GM12878 (cell line): ENCODE measurements at regions not wholly inside any gene's neighbourhood (a gene's known extent, or its start where the extent isn't known, plus 50 kb on each side); places are given as distances from the start of the nearest gene placed in this dataset.
"Not testable (repeated sequence)": the region's sequence is repeated elsewhere in the genome, so short reads cannot be mapped to it uniquely, and the experiment has no call there.

Experiments
- ATAC-seq: fragments of 200-7000 bp; cut with Tn5 transposase; 3 replicates; pipeline ENCODE4 v1.9.1; 2020; ENCODE audit warnings: mild to moderate bottlenecking, moderate library complexity
- BruUV-seq: library from RNA; stranded (reverse); fragments of 400-500 nt; replicated peaks from 2 replicates; lab custom pipeline; 2021; lab: Mats Ljungman, UMichigan
- CTCF ChIA-PET: fragments of 300-600 bp; sonication (Branson Sonifier 250); formaldehyde crosslinking; extraction: SDS; loops from one replicate; lab custom pipeline; 2021; ENCODE audit warnings: inconsistent platforms; lab: Yijun Ruan, JAX
- POLR2A ChIA-PET: fragments of 350-600 bp; formaldehyde crosslinking; extraction: SDS; loops from one replicate; lab custom pipeline; 2021; ENCODE audit warnings: inconsistent platforms; lab: Charles Lee
- RAD21 ChIA-PET: fragments of 300-600 bp; sonication (Branson Sonifier 250); formaldehyde crosslinking; loops from one replicate; lab custom pipeline; 2023; ENCODE audit warnings: antibody characterized with exemption; ENCODE audit not compliant: unreplicated experiment; lab: Charles Lee
- SMC1A ChIA-PET: fragments of 300-600 bp; sonication (Branson Sonifier 250); formaldehyde crosslinking; loops from one replicate; lab custom pipeline; 2023; ENCODE audit not compliant: unreplicated experiment, uncharacterized antibody; lab: Charles Lee
- DNase-seq: peaks from one replicate; pipeline ENCODE4 v3.0.0-alpha.2; 2011; ENCODE audit warnings: low read depth, low spot score
- FAIRE-seq: peaks from 3 replicates; lab custom pipeline; 2011; peaks lifted over from hg19 to GRCh38; lab: Jason Lieb, UNC
- H2AFZ ChIP-seq: 2 replicates; pipeline ENCODE4 v1.6.0; 2011; ENCODE audit warnings: low read depth, low read length, control low read depth; ENCODE audit not compliant: control insufficient read depth
- H3K27ac ChIP-seq: 2 replicates; pipeline ENCODE4 v1.5.1; 2011; ENCODE audit warnings: control low read depth; ENCODE audit not compliant: control insufficient read depth, insufficient read depth
- H3K27me3 ChIP-seq, 2 experiments: replicated peaks in 1 of 2; 2 replicates each; pipeline versions ENCODE4 v1.6.0 to v1.6.1; 2011; ENCODE audit warnings: low read length in 1 of 2; ENCODE audit not compliant: control insufficient read depth in 2 of 2, insufficient read depth in 2 of 2
- H3K36me3 ChIP-seq, 2 experiments: 2 replicates each; pipeline ENCODE4 v1.5.1; 2011; ENCODE audit warnings: low read length in 1 of 2; ENCODE audit not compliant: control insufficient read depth in 2 of 2, insufficient read depth in 2 of 2
- H3K4me1 ChIP-seq: 2 replicates; pipeline ENCODE4 v1.6.1; 2011; ENCODE audit warnings: mild to moderate bottlenecking, low read length, moderate library complexity, mixed read lengths; ENCODE audit not compliant: control insufficient read depth, insufficient read depth
- H3K4me2 ChIP-seq: 2 replicates; pipeline ENCODE4 v1.6.0; 2011; ENCODE audit warnings: control low read depth; ENCODE audit not compliant: control insufficient read depth, insufficient read depth
- H3K4me3 ChIP-seq: fragments of 200-600 bp; sonication (generic); 2 replicates; pipeline ENCODE4 v1.5.1; 2016
- H3K79me2 ChIP-seq: 2 replicates; pipeline ENCODE4 v1.6.0; 2011; ENCODE audit warnings: low read length; ENCODE audit not compliant: control insufficient read depth, insufficient read depth
- H3K9ac ChIP-seq: 2 replicates; pipeline ENCODE4 v1.8.0; 2011; ENCODE audit warnings: low read length, control low read depth, mixed read lengths; ENCODE audit not compliant: control insufficient read depth, insufficient read depth
- H3K9me3 ChIP-seq: replicated peaks from 3 replicates; pipeline ENCODE4 v1.5.1; 2011; ENCODE audit warnings: mild to moderate bottlenecking, low read length; ENCODE audit not compliant: control insufficient read depth, insufficient read depth
- H4K20me1 ChIP-seq: 2 replicates; pipeline ENCODE4 v1.6.0; 2011; ENCODE audit not compliant: control insufficient read depth, insufficient read depth
- WGBS: methylation state at CpG from one replicate; pipeline ENCODE4 v1.1.6; 2016; ENCODE audit warnings: low lambda C conversion rate; ENCODE audit not compliant: insufficient replicate concordance, insufficient coverage; ENCODE audit errors: missing lambda C conversion rate; 5-methylcytosine and 5-hydroxymethylcytosine counted together
- in situ Hi-C: fragments of 300-500 bp; cut with MboI; formaldehyde crosslinking; loops from 9 replicates; pipeline ENCODE4 v1.14.3; 2018; ENCODE audit warnings: mixed read lengths
- intact Hi-C: fragments of 100-400 bp; cut with micrococcal nuclease; formaldehyde crosslinking; loops from one replicate; pipeline ENCODE4 v1.14.2; 2022; ENCODE audit not compliant: unreplicated experiment

- BruUV-seq, ATAC-seq, RAD21 ChIA-PET, H3K4me3 ChIP-seq, CTCF ChIA-PET, H3K9ac ChIP-seq, H3K27ac ChIP-seq, SMC1A ChIA-PET, H3K79me2 ChIP-seq, H3K4me1 ChIP-seq, DNase-seq, H3K4me2 ChIP-seq, in situ Hi-C loops, FAIRE-seq, intact Hi-C loops, H3K27me3 ChIP-seq, H2AFZ ChIP-seq, H3K36me3 ChIP-seq, H3K9me3 ChIP-seq, POLR2A ChIA-PET, H4K20me1 ChIP-seq: not testable (repeated sequence)
- WGBS, result 61% methylated on average over 2 of the region's 2 CpGs
These were observed 272.4 kb upstream of the PLGLB1 start for GRCh38 chr2:87293931-87294594.

DNA sequence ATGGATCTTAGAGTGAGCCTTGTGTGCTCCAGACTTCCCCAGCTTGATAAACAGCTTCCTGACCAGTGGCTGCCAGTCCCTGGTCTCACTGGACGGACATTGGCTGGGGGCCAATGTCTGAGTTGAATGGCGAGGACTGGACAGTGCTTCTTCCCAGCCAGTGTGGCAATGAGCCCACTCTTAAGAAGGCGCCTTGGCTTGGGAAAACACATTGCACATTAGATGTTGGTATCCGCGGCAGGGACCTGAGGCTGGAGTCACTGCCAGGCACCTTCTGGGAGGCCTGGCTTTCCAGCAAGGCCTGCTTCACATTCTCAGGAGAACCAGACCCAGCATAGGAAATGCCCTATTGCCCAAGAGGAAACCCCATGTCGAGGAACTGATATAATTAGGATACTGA is 273.5 kb upstream of the PLGLB1 start:
- BruUV-seq, POLR2A ChIA-PET, H3K9me3 ChIP-seq, CTCF ChIA-PET, RAD21 ChIA-PET, H3K27me3 ChIP-seq, H3K4me3 ChIP-seq, H3K27ac ChIP-seq, H4K20me1 ChIP-seq, H3K4me2 ChIP-seq, H3K4me1 ChIP-seq, H3K9ac ChIP-seq, intact Hi-C loops, H3K79me2 ChIP-seq, ATAC-seq, H2AFZ ChIP-seq, SMC1A ChIA-PET, DNase-seq, FAIRE-seq, in situ Hi-C loops, H3K36me3 ChIP-seq: not testable (repeated sequence)
- 33% methylated on average over 6 of the region's 6 CpGs for WGBS

GRCh38 chr2:87301349-87301748 is 279.7 kb upstream of the PLGLB1 start:
- DNase-seq, BruUV-seq, H3K9me3 ChIP-seq, H4K20me1 ChIP-seq, POLR2A ChIA-PET, FAIRE-seq, H3K4me3 ChIP-seq, H3K9ac ChIP-seq, H3K4me2 ChIP-seq, H3K27ac ChIP-seq, ATAC-seq, CTCF ChIA-PET, H3K4me1 ChIP-seq, H3K27me3 ChIP-seq, intact Hi-C loops, H2AFZ ChIP-seq, in situ Hi-C loops, SMC1A ChIA-PET, H3K79me2 ChIP-seq, H3K36me3 ChIP-seq, RAD21 ChIA-PET: not testable (repeated sequence)
- 37% methylated on average over 6 of the region's 6 CpGs for WGBS

DNA sequence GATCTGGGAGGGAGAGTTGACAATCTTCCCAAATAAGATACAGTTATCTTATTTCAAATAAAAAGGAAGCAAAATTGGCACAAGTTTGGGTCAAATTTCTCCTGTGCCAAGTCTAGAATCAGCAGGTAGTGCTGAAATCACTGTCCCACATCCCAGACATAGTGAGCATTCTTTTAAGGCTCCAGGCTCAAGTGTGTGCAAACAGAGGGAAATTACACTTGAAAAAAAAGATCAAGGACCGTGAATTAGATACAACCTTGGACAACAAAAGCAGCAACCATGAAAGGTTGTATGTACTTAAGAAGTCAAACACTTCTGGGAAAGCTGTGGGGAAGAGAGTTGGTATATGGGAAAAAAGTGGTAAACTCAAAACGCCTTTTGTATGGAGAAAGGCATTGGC is 280.2 kb upstream of the PLGLB1 start:
- intact Hi-C loops, H3K9ac ChIP-seq, H3K36me3 ChIP-seq, POLR2A ChIA-PET, ATAC-seq, BruUV-seq, H4K20me1 ChIP-seq, SMC1A ChIA-PET, RAD21 ChIA-PET, H3K27ac ChIP-seq, FAIRE-seq, H3K79me2 ChIP-seq, H3K9me3 ChIP-seq, DNase-seq, in situ Hi-C loops, H2AFZ ChIP-seq, H3K4me2 ChIP-seq, CTCF ChIA-PET, H3K4me1 ChIP-seq, H3K27me3 ChIP-seq, H3K4me3 ChIP-seq: not testable (repeated sequence)
- WGBS, result 0% methylated on average over 1 of the region's 2 CpGs
